AG10803 (cell line): ENCODE measurements at regions not wholly inside any gene's neighbourhood (a gene's known extent, or its start where the extent isn't known, plus 50 kb on each side); places are given as distances from the start of the nearest gene placed in this dataset.

Experiments used
- DNase-seq: peaks from one replicate; pipeline ENCODE4 v3.0.0; 2010; ENCODE audit warnings: low read depth
- H3K4me3 ChIP-seq: 2 replicates; pipeline ENCODE4 v1.5.1; 2011; ENCODE audit warnings: mild to moderate bottlenecking, low read length, control low read depth
- CTCF ChIP-seq: conservative IDR thresholded peaks from 2 replicates; pipeline ENCODE4 v1.5.1; 2011; ENCODE audit warnings: mild to moderate bottlenecking, low read length, control low read depth, inconsistent platforms

- no peak for DNase-seq
- TF ChIP-seq CTCF, result no peak
- no peak overlapping the region for H3K4me3 ChIP-seq
Measured at GRCh38 chr2:45282646-45283045, 273.4 kb upstream of the SIX2 start.

- no peak for TF ChIP-seq CTCF
- no peak for DNase-seq
- H3K4me3 ChIP-seq, result no peak overlapping the region
Measured at GRCh38 chr2:45281311-45281710, 272.1 kb upstream of the SIX2 start.

- no peak overlapping the region for H3K4me3 ChIP-seq
- DNase-seq, result no peak
- no peak for TF ChIP-seq CTCF
Measured at GRCh38 chr2:45280794-45281193, 271.5 kb upstream of the SIX2 start.

- no peak for TF ChIP-seq CTCF
- no peak overlapping the region for H3K4me3 ChIP-seq
- DNase-seq, result no peak
Measured at GRCh38 chr2:45279356-45279755, 270.1 kb upstream of the SIX2 start.

- no peak for TF ChIP-seq CTCF
- no peak for DNase-seq
- no peak overlapping the region for H3K4me3 ChIP-seq
Measured at GRCh38 chr2:45278365-45279078, 269.3 kb upstream of the SIX2 start.

GRCh38 chr2:45276914-45277313, 267.7 kb upstream of the SIX2 start:
- no peak for TF ChIP-seq CTCF
- no peak for DNase-seq
- H3K4me3 ChIP-seq, result no peak overlapping the region

- no peak for TF ChIP-seq CTCF
- DNase-seq, result no peak
- H3K4me3 ChIP-seq, result no peak overlapping the region
Measured at GRCh38 chr2:45275806-45276205, 266.6 kb upstream of the SIX2 start.
